ENCODE measurements at regions not wholly inside any gene's neighbourhood (a gene's known extent, or its start where the extent isn't known, plus 50 kb on each side); places are given as distances from the start of the nearest gene placed in this dataset.

GRCh38 chr4:11843340-11843739 lies 414.6 kb upstream of the HS3ST1 start:
- Histone ChIP-seq H3K9me3 (no peaks in the 10 kb centered on the region), H3K4me3 (no peak overlapping the region), H3K27me3 (no peaks in the 10 kb centered on the region), H3K27ac (no peak overlapping the region), H3K36me3 (no peaks in the 10 kb centered on the region), H3K4me1 (no peaks in the 10 kb centered on the region)
- TF ChIP-seq CTCF (IDR thresholded peaks at IDR 0.05) (no peak), POLR2AphosphoS5 (IDR thresholded peaks at IDR 0.05) (no peak), POLR2A (IDR thresholded peaks at IDR 0.05) (no peak)
- DNase-seq (ENCODE audit: low spot score in 2 of 2) = no peak
- intact Hi-C loops (cut with DNase I; ENCODE audit: low total_unique reads) = no loop called here

- Histone ChIP-seq H3K4me3 (no peak overlapping the region), H3K27me3 (no peaks in the 10 kb centered on the region), H3K36me3 (no peaks in the 10 kb centered on the region), H3K4me1 (no peaks in the 10 kb centered on the region), H3K9me3 (no peaks in the 10 kb centered on the region), H3K27ac (no peak overlapping the region)
- TF ChIP-seq POLR2A (IDR thresholded peaks at IDR 0.05) (no peak), CTCF (IDR thresholded peaks at IDR 0.05) (no peak), POLR2AphosphoS5 (IDR thresholded peaks at IDR 0.05) (no peak)
- intact Hi-C loops (cut with DNase I; ENCODE audit: low total_unique reads) = no loop called here
- no peak for DNase-seq (ENCODE audit: low spot score in 2 of 2)
These were observed 414.0 kb upstream of the HS3ST1 start for GRCh38 chr4:11842620-11843263.

DNA sequence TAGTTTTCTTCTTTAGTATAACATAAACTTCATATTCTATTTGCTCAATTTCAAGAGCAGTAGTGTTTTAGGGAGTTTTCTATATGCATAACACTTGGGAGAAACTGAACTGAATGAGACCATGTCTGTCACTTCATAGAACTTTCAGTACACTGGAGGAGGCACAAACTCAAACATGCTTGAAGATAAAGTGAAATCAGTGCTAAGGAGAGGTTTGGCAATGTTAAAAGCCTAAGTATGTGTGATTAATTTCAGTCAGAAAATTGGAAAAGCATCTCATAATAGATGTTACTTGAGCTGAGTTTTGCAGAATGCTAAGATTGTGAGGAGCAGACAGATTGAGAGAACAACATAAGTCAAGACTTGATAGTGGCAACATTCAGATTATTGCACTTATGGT lies 411.2 kb upstream of the HS3ST1 start:
- no peak overlapping the region for H3K27ac ChIP-seq
- intact Hi-C loops (cut with DNase I; ENCODE audit: low total_unique reads) = loop anchor here (2.0 kb wide), 1 partner anchor 55 kb away; no protein-coding TSS in a partner anchor
- no peaks in the 10 kb centered on the region for H3K4me1 ChIP-seq
- TF ChIP-seq POLR2A (IDR thresholded peaks at IDR 0.05) = no peak
- no peak for TF ChIP-seq CTCF (IDR thresholded peaks at IDR 0.05)
- no peak for TF ChIP-seq POLR2AphosphoS5 (IDR thresholded peaks at IDR 0.05)
- no peak overlapping the region for H3K4me3 ChIP-seq
- DNase-seq (ENCODE audit: low spot score in 2 of 2) = no peak
- no peaks in the 10 kb centered on the region for H3K27me3 ChIP-seq
- H3K9me3 ChIP-seq = no peaks in the 10 kb centered on the region
- no peaks in the 10 kb centered on the region for H3K36me3 ChIP-seq

- no peak overlapping the region for H3K4me3 ChIP-seq
- no peaks in the 10 kb centered on the region for H3K36me3 ChIP-seq
- H3K27me3 ChIP-seq = no peaks in the 10 kb centered on the region
- H3K27ac ChIP-seq = no peak overlapping the region
- no peak for TF ChIP-seq CTCF (IDR thresholded peaks at IDR 0.05)
- no peak for TF ChIP-seq POLR2AphosphoS5 (IDR thresholded peaks at IDR 0.05)
- H3K4me1 ChIP-seq = no peaks in the 10 kb centered on the region
- H3K9me3 ChIP-seq = peaks cover 0 to 2% of the 10 kb centered on the region in 2 donors
- intact Hi-C loops (cut with DNase I; ENCODE audit: low total_unique reads) = no loop called here
- no peak for DNase-seq (ENCODE audit: low spot score in 2 of 2)
These were observed 403.0 kb upstream of the HS3ST1 start for GRCh38 chr4:11831739-11832138.

- Histone ChIP-seq H3K36me3 (no peaks in the 10 kb centered on the region), H3K27ac (no peak overlapping the region), H3K9me3 (peaks cover 0 to 8% of the 10 kb centered on the region in 2 donors), H3K4me3 (no peak overlapping the region), H3K4me1 (no peaks in the 10 kb centered on the region), H3K27me3 (no peaks in the 10 kb centered on the region)
- intact Hi-C loops (cut with DNase I; ENCODE audit: low total_unique reads) = no loop called here
- TF ChIP-seq POLR2AphosphoS5 (IDR thresholded peaks at IDR 0.05) (no peak), CTCF (IDR thresholded peaks at IDR 0.05) (no peak), POLR2A (IDR thresholded peaks at IDR 0.05) (no peak)
- no peak for DNase-seq (ENCODE audit: low spot score in 2 of 2)
These were observed 395.9 kb upstream of the HS3ST1 start for GRCh38 chr4:11824566-11824965.
